ENCODE measurements at regions not wholly inside any gene's neighbourhood (a gene's known extent, or its start where the extent isn't known, plus 50 kb on each side); places are given as distances from the start of the nearest gene placed in this dataset.

DNA sequence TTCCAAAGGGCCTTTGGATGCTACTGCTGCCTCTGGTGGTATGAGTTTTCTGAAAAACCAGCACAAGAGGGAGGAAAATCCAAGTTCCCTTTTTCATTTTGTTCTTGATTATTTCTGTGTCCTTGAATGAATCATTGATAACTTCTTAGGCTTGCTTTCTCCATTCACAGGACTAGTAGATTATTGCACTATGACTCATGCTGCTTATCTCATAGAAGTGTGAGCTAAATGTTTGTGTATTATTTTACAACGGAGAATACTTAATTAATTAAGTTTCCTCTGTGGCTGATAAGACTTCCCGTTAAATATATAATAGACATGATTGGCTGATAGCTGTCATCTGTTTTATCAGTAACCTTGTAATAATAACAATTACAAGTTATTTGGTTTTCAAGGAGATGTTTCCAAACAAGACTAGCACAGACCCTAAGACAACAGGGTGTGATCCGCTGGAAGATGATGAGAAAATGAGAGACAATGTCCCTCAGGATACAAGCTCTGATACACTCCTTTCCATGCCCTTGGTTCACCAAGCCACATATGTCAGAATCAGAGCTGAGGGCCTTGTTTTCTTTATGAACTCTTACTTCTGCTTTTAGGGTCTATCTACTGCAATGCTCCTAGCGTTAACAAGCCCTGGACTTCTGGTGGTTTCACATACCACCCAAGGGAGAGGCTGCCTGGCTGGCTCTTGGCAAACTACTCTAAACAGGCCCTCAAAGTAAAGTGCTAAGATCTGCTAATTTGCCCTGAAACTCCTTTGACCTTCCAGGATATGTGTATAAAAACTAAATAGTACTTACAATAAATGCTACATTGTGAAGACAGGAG lies 1078.3 kb downstream of the TTLL7 start:
- H4K20me1 ChIP-seq (ENCODE audit: control insufficient read depth, insufficient read depth, low read depth, low read length): no peaks in the 10 kb centered on the region
- no peaks in the 10 kb centered on the region for H3K79me2 ChIP-seq (ENCODE audit: control insufficient read depth, low read length)
- TF ChIP-seq, protein P1, sequence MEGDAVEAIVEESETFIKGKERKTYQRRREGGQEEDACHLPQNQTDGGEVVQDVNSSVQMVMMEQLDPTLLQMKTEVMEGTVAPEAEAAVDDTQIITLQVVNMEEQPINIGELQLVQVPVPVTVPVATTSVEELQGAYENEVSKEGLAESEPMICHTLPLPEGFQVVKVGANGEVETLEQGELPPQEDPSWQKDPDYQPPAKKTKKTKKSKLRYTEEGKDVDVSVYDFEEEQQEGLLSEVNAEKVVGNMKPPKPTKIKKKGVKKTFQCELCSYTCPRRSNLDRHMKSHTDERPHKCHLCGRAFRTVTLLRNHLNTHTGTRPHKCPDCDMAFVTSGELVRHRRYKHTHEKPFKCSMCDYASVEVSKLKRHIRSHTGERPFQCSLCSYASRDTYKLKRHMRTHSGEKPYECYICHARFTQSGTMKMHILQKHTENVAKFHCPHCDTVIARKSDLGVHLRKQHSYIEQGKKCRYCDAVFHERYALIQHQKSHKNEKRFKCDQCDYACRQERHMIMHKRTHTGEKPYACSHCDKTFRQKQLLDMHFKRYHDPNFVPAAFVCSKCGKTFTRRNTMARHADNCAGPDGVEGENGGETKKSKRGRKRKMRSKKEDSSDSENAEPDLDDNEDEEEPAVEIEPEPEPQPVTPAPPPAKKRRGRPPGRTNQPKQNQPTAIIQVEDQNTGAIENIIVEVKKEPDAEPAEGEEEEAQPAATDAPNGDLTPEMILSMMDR (IDR thresholded peaks at IDR 0.05; ENCODE audit: low read depth, low read length, poor library complexity, severe bottlenecking): no peak
- no peak for TF ChIP-seq EZH2phosphoT487 (IDR thresholded peaks at IDR 0.05; ENCODE audit: borderline replicate concordance, low read length)
- no peak overlapping the region for H3K27ac ChIP-seq (ENCODE audit: low read depth, low read length)
- H3K4me2 ChIP-seq (ENCODE audit: low read length): no peak overlapping the region
- no peaks in the 10 kb centered on the region for H3K4me1 ChIP-seq (ENCODE audit: control insufficient read depth, low read length)
- no peaks in the 10 kb centered on the region for H3K27me3 ChIP-seq (ENCODE audit: control insufficient read depth, low read length)
- H3K9me2 ChIP-seq (replicated peaks; ENCODE audit: control insufficient read depth, low read length): no peaks in the 10 kb centered on the region
- no peaks in the 10 kb centered on the region for H3F3A ChIP-seq (ENCODE audit: control insufficient read depth, insufficient read depth)
- H3K9me3 ChIP-seq (ENCODE audit: control insufficient read depth, insufficient read depth, low read length): no peaks in the 10 kb centered on the region
- H3K36me3 ChIP-seq (ENCODE audit: control insufficient read depth, low read length): no peaks in the 10 kb centered on the region
- no peak overlapping the region for H3K4me3 ChIP-seq (ENCODE audit: low read length)

DNA sequence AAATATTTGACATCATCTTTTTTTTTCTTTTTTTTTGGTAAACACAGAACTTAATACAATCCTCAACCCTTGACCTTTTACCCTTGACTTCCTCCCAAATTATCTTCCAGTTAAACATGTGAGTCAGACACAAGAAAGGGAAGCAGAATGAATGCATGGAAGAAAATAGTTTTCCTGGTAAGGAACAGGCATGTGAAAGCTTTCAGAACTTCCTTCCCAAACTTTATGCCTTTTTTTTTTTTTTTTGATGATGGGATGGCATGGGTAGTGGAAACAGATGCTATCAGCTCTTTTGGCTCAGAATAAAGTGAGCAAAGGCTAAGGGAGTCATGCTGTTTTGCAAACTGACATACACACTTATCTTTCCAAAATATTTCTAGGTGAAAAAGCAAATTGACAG lies 1079.1 kb downstream of the TTLL7 start:
- Histone ChIP-seq H3K36me3 (ENCODE audit: control insufficient read depth, low read length) (no peaks in the 10 kb centered on the region), H3K4me2 (ENCODE audit: low read length) (no peak overlapping the region)
- TF ChIP-seq EZH2phosphoT487 (IDR thresholded peaks at IDR 0.05; ENCODE audit: borderline replicate concordance, low read length): no peak
- TF ChIP-seq, protein P1 (IDR thresholded peaks at IDR 0.05; ENCODE audit: low read depth, low read length, poor library complexity, severe bottlenecking): no peak

DNA sequence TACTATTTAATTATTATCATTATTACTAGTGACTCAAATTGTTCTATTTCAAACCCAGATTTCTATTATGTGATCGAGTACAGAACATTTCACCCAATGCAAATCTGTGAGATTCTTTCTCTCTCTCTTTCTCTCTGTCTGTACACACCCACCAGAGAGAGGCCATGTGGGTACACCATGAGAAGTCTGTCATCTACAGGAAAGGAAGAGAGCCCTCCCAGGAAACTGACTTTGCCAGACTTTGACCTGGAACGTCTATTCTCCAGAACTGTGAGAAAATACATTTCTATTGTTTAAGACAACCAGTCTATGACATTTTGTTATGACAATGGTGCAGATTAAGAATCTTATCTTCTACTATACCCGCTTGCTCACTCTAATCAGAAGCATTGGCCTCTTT lies 1091.6 kb downstream of the TTLL7 start:
- no peak overlapping the region for H3K27ac ChIP-seq (ENCODE audit: low read depth, low read length)
- no peaks in the 10 kb centered on the region for H3K79me2 ChIP-seq (ENCODE audit: control insufficient read depth, low read length)
- H3K4me3 ChIP-seq (ENCODE audit: low read length): no peak overlapping the region
- H3K9me2 ChIP-seq (replicated peaks; ENCODE audit: control insufficient read depth, low read length): no peaks in the 10 kb centered on the region; the same call in 1 of the 2 replicates
- no peaks in the 10 kb centered on the region for H3K9me3 ChIP-seq (ENCODE audit: control insufficient read depth, insufficient read depth, low read length)
- TF ChIP-seq, protein P1 (IDR thresholded peaks at IDR 0.05; ENCODE audit: low read depth, low read length, poor library complexity, severe bottlenecking): no peak
- TF ChIP-seq EZH2phosphoT487 (IDR thresholded peaks at IDR 0.05; ENCODE audit: borderline replicate concordance, low read length): no peak
- H3K36me3 ChIP-seq (ENCODE audit: control insufficient read depth, low read length): no peaks in the 10 kb centered on the region
- no peaks in the 10 kb centered on the region for H3F3A ChIP-seq (ENCODE audit: control insufficient read depth, insufficient read depth)
- no peaks in the 10 kb centered on the region for H3K4me1 ChIP-seq (ENCODE audit: control insufficient read depth, low read length)
- H3K4me2 ChIP-seq (ENCODE audit: low read length): no peak overlapping the region
- H4K20me1 ChIP-seq (ENCODE audit: control insufficient read depth, insufficient read depth, low read depth, low read length): no peaks in the 10 kb centered on the region
- H3K27me3 ChIP-seq (ENCODE audit: control insufficient read depth, low read length): no peaks in the 10 kb centered on the region

More for the DNA sequence above, 1079.1 kb downstream of the TTLL7 start:
- H4K20me1 ChIP-seq (ENCODE audit: control insufficient read depth, insufficient read depth, low read depth, low read length): no peaks in the 10 kb centered on the region
- no peaks in the 10 kb centered on the region for H3K9me3 ChIP-seq (ENCODE audit: control insufficient read depth, insufficient read depth, low read length)
- H3K4me1 ChIP-seq (ENCODE audit: control insufficient read depth, low read length): no peaks in the 10 kb centered on the region
- no peaks in the 10 kb centered on the region for H3K27me3 ChIP-seq (ENCODE audit: control insufficient read depth, low read length)
- H3K27ac ChIP-seq (ENCODE audit: low read depth, low read length): no peak overlapping the region
- no peaks in the 10 kb centered on the region for H3K9me2 ChIP-seq (replicated peaks; ENCODE audit: control insufficient read depth, low read length)
- H3K79me2 ChIP-seq (ENCODE audit: control insufficient read depth, low read length): no peaks in the 10 kb centered on the region
- H3F3A ChIP-seq (ENCODE audit: control insufficient read depth, insufficient read depth): no peaks in the 10 kb centered on the region
- H3K4me3 ChIP-seq (ENCODE audit: low read length): no peak overlapping the region
